Type B pancreatic cell (in vitro differentiated cells): ENCODE measurements at regions not wholly inside any gene's neighbourhood (a gene's known extent, or its start where the extent isn't known, plus 50 kb on each side); places are given as distances from the start of the nearest gene placed in this dataset.

Experiments
- DNase-seq: peaks from one replicate; pipeline ENCODE4 v3.0.0; 2021; ENCODE audit warnings: mixed read lengths; ENCODE audit not compliant: unreplicated experiment; ENCODE audit errors: extremely low spot score
- H3K27ac Mint-ChIP-seq: 2 replicates; pipeline ENCODE4 v1.8.0; 2021; ENCODE audit warnings: mild to moderate bottlenecking, mixed read lengths
- H3K27me3 Mint-ChIP-seq: 2 replicates; pipeline ENCODE4 v1.8.0; 2021; ENCODE audit warnings: mixed read lengths
- H3K36me3 Mint-ChIP-seq: 2 replicates; pipeline ENCODE4 v1.8.0; 2021; ENCODE audit warnings: mixed read lengths
- H3K4me1 Mint-ChIP-seq: one replicate; pipeline ENCODE4 v1.8.0; 2021; ENCODE audit warnings: mixed read lengths; ENCODE audit not compliant: unreplicated experiment
- H3K4me3 Mint-ChIP-seq: 2 replicates; pipeline ENCODE4 v1.8.0; 2021; ENCODE audit warnings: mild to moderate bottlenecking, mixed read lengths
- H3K9me3 Mint-ChIP-seq: 2 replicates; pipeline ENCODE4 v1.8.0; 2021; ENCODE audit warnings: mixed read lengths
- CTCF ChIP-seq: fragments of 200-600 bp; sonication (generic); conservative IDR thresholded peaks from 2 replicates; pipeline ENCODE4 v1.5.0; 2021; ENCODE audit warnings: antibody characterized with exemption, mild to moderate bottlenecking

GRCh38 chr1:29974316-29974724 is 738.0 kb downstream of the PTPRU start:
- no peak for TF ChIP-seq CTCF
- Mint-ChIP-seq H3K36me3 (no peaks in the 10 kb centered on the region), H3K27ac (no peak overlapping the region)

GRCh38 chr1:29973406-29973805 is 737.1 kb downstream of the PTPRU start:
- DNase-seq = no peak
- Mint-ChIP-seq H3K9me3 (no peaks in the 10 kb centered on the region), H3K27me3 (peaks cover 36% of the 10 kb centered on the region), H3K27ac (no peak overlapping the region), H3K36me3 (no peaks in the 10 kb centered on the region), H3K4me1 (no peaks in the 10 kb centered on the region), H3K4me3 (no peak overlapping the region)
- no peak for TF ChIP-seq CTCF

More at GRCh38 chr1:29974316-29974724, 738.0 kb downstream of the PTPRU start:
- Mint-ChIP-seq H3K4me1 (no peaks in the 10 kb centered on the region), H3K4me3 (no peak overlapping the region), H3K9me3 (no peaks in the 10 kb centered on the region), H3K27me3 (peaks cover 30% of the 10 kb centered on the region)
- DNase-seq = no peak

- Mint-ChIP-seq H3K27me3 (peaks cover 39% of the 10 kb centered on the region), H3K9me3 (no peaks in the 10 kb centered on the region), H3K36me3 (no peaks in the 10 kb centered on the region), H3K27ac (no peak overlapping the region), H3K4me3 (no peak overlapping the region), H3K4me1 (no peaks in the 10 kb centered on the region)
- TF ChIP-seq CTCF = no peak
- DNase-seq = no peak
These were observed 736.2 kb downstream of the PTPRU start for GRCh38 chr1:29972421-29973053.

- no peak for TF ChIP-seq CTCF
- no peak overlapping the region for H3K4me3 Mint-ChIP-seq
- no peaks in the 10 kb centered on the region for H3K9me3 Mint-ChIP-seq
- DNase-seq = no peak
- no peak overlapping the region for H3K27ac Mint-ChIP-seq
- H3K36me3 Mint-ChIP-seq = no peaks in the 10 kb centered on the region
- H3K27me3 Mint-ChIP-seq = peaks cover 42% of the 10 kb centered on the region
- H3K4me1 Mint-ChIP-seq = no peaks in the 10 kb centered on the region
These were observed 735.4 kb downstream of the PTPRU start for GRCh38 chr1:29971703-29972102.

GRCh38 chr1:29970747-29971325 is 734.5 kb downstream of the PTPRU start:
- DNase-seq = no peak
- Mint-ChIP-seq H3K9me3 (no peaks in the 10 kb centered on the region), H3K4me1 (no peaks in the 10 kb centered on the region), H3K4me3 (no peak overlapping the region), H3K27me3 (peaks cover 48% of the 10 kb centered on the region), H3K36me3 (no peaks in the 10 kb centered on the region), H3K27ac (no peak overlapping the region)
- TF ChIP-seq CTCF = no peak
